22Rv1 (cell line): ENCODE measurements at regions not wholly inside any gene's neighbourhood (a gene's known extent, or its start where the extent isn't known, plus 50 kb on each side); places are given as distances from the start of the nearest gene placed in this dataset.

ENCODE experiments used
- ZFX ChIP-seq: fragments of 450-650 bp; IDR thresholded peaks from 2 replicates; pipeline ENCODE4 v1.6.1; 2017; ENCODE audit warnings: antibody characterized with exemption, borderline replicate concordance
- TF ChIP-seq, protein P1 (sequence below): fragments of 450-650 bp; IDR thresholded peaks from 2 replicates; pipeline ENCODE4 v1.5.1; 2017; ENCODE audit warnings: mild to moderate bottlenecking

DNA sequence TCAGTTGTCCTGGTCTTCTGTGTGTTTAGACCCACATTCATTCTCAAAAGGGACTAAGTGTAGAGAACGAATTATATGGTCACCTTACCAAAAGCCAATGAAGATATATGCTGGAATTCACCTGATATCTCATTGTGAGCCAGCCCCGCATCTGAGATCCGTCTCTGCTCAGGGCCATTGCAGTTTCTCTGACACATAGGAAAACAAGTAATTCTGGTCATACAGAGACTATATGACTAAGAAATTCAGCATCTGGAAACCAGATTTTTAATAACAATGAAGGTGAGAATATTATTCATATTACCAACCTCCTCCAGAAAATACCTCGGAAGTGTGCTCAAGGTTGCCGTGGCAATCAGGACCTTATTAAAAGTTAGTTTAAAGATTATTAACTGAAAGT lies 278.6 kb upstream of the EDNRB start:
- TF ChIP-seq, protein P1, sequence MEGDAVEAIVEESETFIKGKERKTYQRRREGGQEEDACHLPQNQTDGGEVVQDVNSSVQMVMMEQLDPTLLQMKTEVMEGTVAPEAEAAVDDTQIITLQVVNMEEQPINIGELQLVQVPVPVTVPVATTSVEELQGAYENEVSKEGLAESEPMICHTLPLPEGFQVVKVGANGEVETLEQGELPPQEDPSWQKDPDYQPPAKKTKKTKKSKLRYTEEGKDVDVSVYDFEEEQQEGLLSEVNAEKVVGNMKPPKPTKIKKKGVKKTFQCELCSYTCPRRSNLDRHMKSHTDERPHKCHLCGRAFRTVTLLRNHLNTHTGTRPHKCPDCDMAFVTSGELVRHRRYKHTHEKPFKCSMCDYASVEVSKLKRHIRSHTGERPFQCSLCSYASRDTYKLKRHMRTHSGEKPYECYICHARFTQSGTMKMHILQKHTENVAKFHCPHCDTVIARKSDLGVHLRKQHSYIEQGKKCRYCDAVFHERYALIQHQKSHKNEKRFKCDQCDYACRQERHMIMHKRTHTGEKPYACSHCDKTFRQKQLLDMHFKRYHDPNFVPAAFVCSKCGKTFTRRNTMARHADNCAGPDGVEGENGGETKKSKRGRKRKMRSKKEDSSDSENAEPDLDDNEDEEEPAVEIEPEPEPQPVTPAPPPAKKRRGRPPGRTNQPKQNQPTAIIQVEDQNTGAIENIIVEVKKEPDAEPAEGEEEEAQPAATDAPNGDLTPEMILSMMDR, result no peak
- TF ChIP-seq ZFX, result no peak
